GM18861 (cell line): ENCODE measurements at regions not wholly inside any gene's neighbourhood (a gene's known extent, or its start where the extent isn't known, plus 50 kb on each side); places are given as distances from the start of the nearest gene placed in this dataset.

Experiments used
- ATAC-seq: cut with Tn5 transposase; IDR thresholded peaks from one replicate; pipeline ENCODE4 v1.9.1; 2021; ENCODE audit not compliant: unreplicated experiment

DNA sequence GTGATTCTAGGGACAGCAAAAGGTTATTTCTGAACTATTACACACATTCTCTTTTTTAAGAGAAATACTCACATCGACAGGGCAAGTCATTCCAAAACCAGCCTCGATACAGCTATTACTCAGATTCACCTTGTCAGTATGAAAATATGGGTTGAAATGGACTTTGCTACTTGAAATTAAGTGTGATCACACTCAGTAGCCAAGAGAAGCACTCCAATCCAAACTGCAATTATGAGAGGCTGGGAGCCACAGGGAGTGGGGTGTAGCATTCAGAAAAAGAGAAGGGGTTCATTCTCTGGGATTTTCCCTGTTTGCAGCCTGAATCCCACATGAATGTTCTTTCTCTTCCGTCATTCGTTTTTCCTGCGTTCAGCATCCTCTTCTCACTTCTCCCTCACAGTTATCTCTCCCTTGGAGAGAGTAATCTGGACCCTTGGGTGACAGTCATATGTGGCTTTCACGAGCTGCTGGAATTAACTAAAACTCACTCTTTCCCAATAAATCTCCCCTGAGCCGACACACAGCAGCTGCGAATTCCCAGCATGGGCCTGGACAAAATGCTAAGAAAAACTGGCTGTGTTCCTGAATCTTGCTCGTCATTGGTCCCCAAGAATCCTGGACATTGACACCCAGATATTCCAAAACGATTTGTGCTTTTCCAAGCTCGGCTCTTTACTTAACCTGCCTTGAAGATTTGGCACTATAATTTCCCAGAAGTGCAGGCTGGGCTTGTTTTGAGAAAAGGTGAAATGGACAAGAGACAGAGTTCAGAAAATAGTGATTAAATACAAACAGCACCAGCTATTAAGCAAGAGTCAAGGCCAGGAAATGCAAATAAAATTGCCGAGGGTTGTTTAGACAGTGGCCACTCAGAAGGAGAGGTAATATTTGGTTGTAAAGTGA lies 199.5 kb upstream of the PLEKHG7 start:
- peak; percentile 59 for ATAC-seq

- peak; percentile 34 for ATAC-seq
These were observed 200.3 kb upstream of the PLEKHG7 start for GRCh38 chr12:92502417-92503028.

GRCh38 chr12:92496790-92497189 lies 206.0 kb upstream of the PLEKHG7 start:
- peak; percentile 74 for ATAC-seq

- ATAC-seq, result no peak
These were observed 207.7 kb upstream of the PLEKHG7 start for GRCh38 chr12:92495108-92495507.

DNA sequence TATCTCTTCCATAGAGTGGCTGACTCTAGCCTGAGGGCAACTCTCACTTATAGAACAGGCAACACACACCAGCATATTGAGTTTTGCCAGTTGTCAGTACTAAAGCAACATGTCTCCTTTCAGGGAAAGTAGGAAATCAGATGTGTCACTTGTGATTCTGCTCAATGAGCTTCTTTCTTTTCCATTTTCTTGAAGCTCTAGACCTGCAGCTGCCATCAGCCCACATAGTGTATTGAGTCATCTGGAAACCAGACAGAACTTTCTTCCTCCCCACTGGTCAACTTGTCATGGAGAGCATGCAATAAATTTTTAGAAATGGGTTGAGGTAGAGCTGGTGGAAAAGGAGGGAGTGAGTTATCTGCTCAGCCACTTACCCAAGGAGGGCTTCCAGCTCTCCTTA lies 209.0 kb upstream of the PLEKHG7 start:
- ATAC-seq, result peak; percentile 45

DNA sequence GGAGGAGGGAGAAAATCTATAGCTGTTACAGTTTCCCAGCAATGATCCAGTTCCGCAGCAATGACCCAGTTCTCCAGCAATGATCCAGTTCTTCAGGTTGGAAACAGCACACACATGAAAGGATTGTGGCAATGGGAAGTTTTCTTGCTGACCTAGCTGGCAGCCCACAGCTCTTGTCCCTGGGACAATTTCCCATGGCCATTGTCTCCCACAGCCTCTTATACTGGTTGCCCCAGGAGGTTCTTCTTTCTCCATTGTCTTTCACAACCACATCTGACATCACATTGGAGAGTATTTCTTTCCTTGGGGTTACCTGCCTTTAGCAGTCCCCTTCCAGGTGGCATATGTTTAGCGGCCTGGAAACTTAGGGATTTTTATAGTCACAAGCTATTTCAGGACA lies 209.8 kb upstream of the PLEKHG7 start:
- ATAC-seq, result no peak

DNA sequence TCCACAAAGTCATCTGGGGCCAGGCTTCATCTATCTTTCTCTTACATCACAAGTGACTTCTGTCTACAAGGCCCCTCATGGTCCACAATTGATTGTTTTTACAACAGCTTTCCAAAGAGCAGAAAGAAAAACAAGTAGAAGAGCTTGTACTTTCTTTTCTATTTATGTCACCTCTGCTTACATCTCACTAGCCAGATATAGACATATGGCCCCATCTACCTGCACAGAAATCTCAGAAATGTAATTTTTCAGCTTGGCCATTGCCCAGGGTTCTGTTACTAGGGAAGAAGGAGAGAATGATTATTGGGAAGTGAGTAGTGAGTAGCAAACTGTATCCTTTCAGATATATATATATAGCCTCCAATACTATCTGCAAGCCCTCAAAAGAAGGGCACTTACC lies 210.5 kb upstream of the PLEKHG7 start:
- no peak for ATAC-seq

- ATAC-seq, result no peak
These were observed 213.0 kb upstream of the PLEKHG7 start for GRCh38 chr12:92489781-92490180.

- ATAC-seq, result no peak
These were observed 214.1 kb upstream of the PLEKHG7 start for GRCh38 chr12:92488735-92489134.

- no peak for ATAC-seq
These were observed 215.7 kb upstream of the PLEKHG7 start for GRCh38 chr12:92487138-92487485.

DNA sequence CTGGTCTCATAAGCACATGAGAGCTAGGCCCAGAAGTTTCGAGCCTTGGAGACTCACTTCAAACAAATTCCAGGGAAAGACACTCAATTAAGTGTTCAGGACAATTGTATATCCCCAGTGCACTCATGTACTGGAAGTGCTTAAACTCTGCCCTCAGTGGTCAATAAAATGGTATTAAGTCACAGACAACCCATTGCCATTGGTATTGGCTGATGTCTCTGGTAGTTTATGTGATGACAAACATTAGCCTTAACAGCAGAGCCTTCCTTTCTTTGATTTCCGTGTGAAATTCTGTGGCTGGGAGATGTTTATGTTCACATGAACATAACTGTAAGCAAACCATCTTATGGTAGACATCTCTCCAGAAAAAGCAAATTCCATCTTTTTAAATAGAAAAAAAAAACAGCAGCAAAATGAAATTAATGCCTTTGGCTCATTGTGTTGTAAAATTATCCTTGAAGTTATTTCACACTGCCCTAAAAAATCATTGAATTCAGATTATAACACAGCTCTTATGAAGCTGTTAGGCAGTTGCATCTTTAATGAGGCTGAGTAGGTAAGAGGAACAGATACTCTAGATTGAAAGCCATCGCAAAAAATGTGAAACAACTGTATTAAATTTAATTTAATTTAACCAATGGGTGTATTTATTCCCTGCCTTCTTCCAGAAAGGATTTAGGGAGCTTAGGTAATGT lies 216.2 kb upstream of the PLEKHG7 start:
- no peak for ATAC-seq

- no peak for ATAC-seq
These were observed 217.1 kb upstream of the PLEKHG7 start for GRCh38 chr12:92485351-92486348.

DNA sequence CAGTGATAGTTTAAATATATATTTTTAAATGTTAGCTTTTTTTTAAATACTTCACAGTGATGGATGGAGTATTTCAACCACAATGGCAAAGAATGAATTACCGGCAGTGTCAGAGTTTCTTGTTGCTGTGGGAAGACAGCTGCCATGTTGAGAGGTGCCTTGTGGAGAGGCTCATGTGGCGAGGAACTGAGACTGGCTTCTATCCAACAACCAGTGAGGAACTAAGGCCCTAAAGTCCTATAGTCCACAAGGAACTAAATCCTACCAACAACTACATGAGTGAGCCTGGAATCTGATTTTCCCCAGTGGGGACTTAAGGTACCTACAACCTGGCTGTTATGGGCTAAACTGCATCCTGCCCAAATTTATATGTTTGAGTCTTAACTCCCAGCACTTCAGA lies 220.2 kb upstream of the PLEKHG7 start:
- ATAC-seq, result no peak

GRCh38 chr12:92481066-92481465 lies 221.7 kb upstream of the PLEKHG7 start:
- ATAC-seq, result no peak

GRCh38 chr12:92478692-92479091 lies 224.1 kb upstream of the PLEKHG7 start:
- no peak for ATAC-seq

GRCh38 chr12:92476844-92477243 lies 225.9 kb upstream of the PLEKHG7 start:
- no peak for ATAC-seq

DNA sequence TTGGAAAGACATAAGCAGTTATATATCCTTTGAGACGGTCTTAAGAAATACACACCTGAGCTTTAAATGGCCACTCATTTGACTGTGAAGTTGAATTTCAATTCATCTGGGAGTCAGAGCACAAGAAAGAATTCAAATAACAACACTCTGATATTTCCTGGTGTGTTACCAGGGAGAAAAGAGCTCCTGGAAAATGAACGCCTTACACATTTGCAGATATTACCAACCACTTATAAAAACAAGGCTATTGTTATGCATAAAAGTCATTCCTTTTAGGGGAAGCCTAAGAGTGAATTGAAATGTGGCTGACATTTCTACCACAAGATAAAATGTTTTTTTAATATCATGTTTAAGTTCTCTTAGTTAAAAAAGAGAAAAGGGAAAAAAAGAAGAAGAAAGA lies 229.2 kb upstream of the PLEKHG7 start:
- no peak for ATAC-seq

- ATAC-seq, result no peak
These were observed 230.6 kb upstream of the PLEKHG7 start for GRCh38 chr12:92472201-92472600.

- peak; percentile 56 for ATAC-seq
These were observed 231.2 kb upstream of the PLEKHG7 start for GRCh38 chr12:92471551-92471950.

GRCh38 chr12:92470608-92471021 lies 232.2 kb upstream of the PLEKHG7 start:
- ATAC-seq, result peak; percentile 23

- ATAC-seq, result no peak
These were observed 233.0 kb upstream of the PLEKHG7 start for GRCh38 chr12:92469837-92470236.
